GM19468 (cell line): ENCODE measurements at regions not wholly inside any gene's neighbourhood (a gene's known extent, or its start where the extent isn't known, plus 50 kb on each side); places are given as distances from the start of the nearest gene placed in this dataset.

Source experiments
- ATAC-seq: cut with Tn5 transposase; IDR thresholded peaks from one replicate; pipeline ENCODE4 v1.9.1; 2021; ENCODE audit warnings: mild to moderate bottlenecking, moderate library complexity, moderate number of reproducible peaks; ENCODE audit not compliant: unreplicated experiment; ENCODE audit errors: extremely low read depth

DNA sequence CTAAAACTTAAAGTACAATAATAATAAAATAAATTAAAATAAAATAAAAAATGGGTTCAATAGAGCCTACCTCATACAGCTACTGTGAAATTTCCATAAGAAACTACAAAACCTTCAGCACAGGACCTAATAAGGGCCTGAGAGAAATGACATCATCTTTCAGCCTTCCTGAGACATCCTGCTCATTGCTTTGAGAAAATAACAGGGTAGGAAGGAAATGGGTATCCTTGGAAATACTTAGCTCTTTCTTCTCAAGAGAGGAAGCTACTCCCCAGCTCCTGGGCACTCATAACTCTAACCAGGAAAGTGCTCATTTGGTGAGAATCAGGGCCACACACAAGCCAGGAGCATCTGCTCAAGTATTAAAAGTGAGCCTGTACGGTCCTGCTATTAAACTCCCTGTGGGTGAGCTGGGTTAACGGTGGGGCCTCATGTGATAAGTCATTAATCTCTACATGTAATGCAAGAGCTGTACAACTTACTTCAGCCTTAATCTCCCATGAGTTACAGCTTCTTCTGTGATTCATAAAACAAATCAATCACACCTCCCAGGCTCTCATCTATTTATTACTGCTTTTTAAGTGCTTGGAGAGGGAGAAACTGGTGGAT lies 141.4 kb downstream of the MAFB start:
- ATAC-seq: no peak

DNA sequence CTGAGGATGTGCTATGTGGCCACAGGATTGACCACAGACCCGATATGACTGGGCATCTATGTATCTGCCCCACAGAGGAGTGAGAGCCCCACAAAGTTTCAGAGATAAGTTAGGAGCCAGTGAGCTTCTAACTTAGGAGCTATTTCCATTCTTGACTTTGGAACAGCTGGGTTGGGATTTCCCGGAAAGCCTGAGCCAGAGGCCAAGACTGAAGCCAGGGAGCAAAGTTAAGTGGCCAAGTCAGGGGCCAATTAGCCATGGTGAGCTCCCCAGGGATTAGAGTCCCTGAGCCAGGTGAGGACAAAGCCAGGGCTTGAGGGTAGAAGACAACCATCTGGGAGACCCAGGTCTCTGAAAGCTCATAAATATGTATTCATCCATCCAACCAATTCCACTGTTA lies 143.6 kb downstream of the MAFB start:
- no peak for ATAC-seq

DNA sequence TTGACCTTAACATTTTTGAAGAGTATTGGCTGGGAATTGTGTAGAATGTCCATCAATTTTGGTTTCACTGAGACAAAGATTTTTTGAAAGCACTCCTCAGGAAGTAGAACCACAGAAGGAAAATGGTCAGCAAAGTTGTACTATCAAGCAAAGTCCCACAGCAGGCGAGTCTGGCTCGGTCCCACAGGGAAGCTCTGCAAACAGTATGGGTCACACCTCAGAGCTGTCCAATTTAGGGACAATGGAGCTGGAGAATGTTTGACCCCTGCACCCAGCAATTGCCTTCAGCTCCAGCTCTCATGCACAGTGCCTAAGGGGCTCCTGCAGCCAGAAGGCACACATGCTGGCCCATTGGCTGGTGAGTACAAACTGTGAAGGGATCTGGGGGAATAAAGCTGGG lies 147.0 kb downstream of the MAFB start:
- no peak for ATAC-seq

DNA sequence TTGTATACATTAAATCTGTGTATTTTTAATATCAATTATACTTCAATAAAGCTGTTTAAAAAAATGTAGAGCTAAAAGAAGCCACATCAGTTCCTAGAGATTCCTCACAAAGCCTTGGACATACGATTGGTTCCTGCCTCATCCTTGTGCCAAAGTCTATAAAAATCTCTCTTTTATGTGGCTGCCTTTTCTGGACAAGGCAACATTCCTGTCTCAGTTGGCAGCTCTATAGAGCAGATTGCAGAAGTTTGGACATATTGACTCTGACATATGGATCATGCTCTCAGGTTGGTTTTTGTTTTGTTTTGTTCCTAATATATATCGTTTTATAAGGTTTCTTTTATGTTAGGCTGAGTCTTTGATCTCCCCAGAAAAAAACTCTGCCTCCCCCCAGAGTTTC lies 148.9 kb downstream of the MAFB start:
- ATAC-seq: no peak

DNA sequence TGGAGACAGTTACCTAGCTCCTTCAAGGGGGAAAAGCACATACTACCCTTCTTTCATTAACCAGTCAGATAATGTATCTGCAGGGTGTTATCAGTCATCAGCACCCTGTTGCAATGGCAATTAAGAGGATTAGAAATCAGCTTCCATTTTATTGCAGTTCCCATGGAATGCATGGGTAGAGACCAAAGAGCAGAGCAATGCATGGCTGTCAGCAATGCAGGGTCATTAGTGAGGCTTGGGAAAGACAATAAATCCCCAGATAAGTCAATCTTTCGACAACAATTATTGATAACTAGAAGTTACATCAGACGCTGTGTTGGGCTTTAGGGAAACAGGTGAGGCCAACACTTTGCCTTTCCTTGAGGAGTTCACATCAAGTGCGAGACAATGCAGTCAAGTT lies 150.9 kb downstream of the MAFB start:
- ATAC-seq: no peak

DNA sequence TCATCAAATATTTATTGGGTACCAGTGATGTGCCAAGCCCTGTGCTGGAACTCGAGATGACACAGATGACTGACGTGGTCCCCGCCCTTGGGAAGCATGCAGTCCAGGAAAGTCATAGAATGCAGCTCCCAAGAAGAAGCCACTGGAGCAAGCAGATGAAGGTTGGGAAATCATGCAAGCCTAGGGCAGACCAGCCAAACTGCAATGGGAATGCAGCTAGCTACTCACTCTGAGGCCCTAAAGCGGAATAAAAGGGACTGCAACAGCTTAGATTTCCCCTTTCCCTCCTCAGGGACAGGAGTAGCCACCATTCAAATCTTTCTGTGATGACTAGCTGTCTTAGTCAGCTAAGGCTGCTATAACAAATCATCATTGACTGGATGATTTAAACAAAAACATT lies 152.2 kb downstream of the MAFB start:
- ATAC-seq: no peak

DNA sequence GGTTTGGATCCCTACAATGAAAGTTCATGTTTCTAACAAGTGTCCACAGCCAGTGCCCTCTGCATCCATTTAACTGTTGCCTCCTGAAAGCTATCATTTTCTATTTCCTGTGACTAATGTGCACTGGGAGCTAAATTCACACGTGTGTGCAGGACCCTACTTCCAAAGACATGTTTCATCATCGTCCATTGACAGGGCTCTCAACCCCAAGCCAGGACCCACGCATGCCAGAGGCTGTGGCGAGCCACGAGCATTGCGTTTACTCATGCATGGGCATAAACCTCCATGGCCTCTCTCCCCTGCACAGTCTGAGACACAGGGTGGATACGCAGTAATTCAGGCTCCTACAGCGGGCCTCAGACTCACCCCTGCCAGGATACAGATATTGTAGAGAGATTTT lies 153.2 kb downstream of the MAFB start:
- no peak for ATAC-seq

DNA sequence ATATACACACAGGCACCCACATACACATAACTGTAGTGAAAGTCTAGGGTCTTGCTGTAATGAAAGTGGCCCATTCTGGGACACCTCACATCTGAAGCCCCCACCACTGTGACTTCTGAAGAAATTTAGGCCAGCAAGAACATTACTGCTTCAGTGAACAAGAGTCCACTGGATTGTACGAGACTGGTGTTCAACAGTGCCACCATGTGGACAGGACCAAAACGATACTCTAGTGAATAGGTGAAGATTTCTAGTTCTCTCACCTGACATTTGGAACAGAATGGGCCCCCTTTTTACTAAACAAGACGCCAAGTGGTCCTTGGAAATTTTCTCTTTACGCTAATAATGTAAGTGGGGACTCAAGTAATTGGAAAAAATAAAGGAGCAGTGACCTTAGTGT lies 156.9 kb downstream of the MAFB start:
- ATAC-seq: no peak

DNA sequence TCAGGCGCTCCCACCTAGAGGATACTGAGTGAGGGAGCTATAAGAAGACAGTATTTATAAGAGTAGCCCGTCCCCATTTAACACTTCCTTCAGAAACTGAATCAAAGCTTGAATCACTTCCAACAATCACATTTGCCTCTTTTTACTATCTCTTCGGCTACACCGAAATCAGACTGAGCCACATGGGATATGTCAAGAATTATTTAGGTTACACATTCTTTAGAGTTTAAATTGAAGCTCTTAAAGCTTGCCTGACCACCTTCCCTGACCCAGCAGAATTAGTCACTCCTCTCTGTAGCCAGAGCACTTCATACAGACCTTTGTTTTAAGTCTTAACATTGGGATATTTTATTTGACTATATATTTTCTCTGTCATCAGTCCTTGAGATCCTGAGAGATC lies 163.7 kb downstream of the MAFB start:
- ATAC-seq: no peak

DNA sequence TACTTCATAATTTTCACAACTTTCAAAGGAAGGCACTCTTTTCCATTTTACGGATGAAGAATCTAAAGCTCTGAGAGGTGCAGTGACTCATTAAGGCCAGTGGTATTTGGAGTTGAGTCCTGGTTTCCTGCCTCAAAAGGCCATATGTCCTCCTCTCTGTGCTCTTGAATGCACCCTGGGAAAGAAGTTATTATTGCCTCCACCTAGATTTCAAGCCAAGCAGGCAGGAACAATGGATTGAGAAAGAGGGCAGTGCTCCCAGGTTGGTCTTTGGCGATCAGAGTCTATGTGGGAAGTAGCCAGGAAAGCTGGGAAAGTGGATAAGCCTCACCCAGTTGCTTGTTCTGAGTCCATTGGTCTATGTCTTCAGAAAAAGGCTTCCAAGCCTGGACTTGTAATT lies 165.0 kb downstream of the MAFB start:
- ATAC-seq: no peak

DNA sequence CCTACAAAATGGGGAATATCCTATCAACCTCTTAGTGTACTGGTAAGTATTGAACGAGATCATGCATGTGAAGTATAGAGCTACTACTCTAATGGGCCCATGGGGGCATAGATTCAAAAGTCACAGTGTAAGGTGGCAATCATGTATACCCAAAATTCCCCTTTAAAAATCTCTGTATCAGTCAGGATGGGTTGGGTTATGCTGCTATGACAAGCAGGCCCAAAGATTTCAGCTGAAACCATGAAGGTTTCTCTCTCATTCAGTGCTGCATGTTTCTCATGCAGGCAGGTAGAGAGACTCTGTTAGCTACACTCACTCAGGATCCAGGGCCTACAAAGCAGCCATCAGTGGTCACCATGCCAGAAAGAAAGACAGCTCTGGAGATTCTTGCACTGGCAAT lies 166.6 kb downstream of the MAFB start:
- ATAC-seq: no peak

DNA sequence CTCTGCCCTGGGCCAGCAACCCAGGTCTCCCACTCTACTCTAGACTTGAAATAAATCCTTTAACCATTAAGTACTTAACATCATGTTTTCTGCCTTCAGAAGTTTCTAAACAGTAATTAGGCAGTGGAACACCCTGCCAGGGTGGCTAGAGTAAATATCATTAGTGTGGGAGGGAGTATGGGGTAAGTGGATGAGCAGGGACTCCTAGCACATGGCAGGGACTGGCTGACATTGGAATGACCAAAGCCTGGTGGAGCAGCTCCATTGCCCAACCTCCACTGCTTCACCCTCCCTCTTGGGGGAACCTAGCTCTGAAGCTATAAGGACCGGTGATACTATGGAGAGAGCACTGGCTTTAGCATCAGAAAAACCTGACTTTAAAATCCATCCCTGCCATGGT lies 167.1 kb downstream of the MAFB start:
- ATAC-seq: no peak

DNA sequence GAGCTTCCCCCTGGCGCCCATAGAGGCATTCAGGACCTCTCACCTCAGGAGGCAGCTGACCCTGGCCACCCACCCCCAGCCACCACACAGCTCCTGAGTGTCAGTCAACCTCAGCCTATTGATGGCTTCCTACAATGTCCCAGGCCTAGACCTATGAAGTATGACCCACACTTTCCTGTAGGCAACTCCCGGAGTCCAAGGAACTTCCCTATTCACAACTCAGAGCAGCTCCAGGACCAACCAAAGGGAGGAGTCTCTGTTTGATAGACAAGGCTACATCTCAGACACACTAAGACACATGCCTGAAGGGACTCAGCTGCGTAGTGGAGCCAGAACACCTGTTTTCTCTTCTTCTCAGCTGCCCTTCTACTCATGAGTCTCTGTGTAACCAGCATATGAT lies 169.1 kb downstream of the MAFB start:
- ATAC-seq: no peak

DNA sequence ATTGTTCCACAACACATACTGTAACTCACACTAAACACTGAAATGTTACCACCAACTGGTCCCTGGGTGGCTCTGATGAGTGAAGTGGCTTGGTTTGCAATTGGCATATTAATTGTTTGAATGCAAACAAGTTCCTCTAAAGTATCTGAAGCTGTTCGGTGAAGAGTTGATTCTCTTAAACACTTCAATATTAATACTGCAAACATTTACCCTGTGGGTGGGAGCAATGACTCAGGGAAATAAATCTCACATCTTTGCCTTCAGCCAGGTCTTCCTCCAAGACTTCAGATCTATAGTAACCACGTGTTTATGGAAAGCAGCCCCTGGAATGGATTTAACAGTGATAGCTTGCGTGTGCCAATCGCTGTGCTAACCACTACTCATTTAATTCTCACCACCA lies 176.0 kb downstream of the MAFB start:
- ATAC-seq: no peak

DNA sequence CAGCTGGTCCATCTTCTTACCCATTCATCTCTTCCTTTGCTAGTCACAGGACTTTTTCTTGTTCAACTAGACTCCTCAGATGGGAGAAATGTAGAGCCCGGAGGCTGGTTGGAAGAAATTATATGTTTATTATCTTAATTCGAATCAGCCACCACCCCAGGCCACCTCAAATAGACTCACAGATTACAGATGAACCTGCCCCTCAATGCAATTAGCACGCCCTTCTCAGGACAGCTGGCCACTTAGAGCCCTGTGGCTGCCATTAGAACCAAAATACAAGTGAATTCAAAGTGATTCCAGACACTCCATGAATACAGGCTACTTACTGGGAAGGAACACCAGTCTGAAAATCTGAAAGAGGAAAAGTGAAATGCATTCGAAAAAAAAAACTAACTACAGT lies 176.4 kb downstream of the MAFB start:
- ATAC-seq: no peak

DNA sequence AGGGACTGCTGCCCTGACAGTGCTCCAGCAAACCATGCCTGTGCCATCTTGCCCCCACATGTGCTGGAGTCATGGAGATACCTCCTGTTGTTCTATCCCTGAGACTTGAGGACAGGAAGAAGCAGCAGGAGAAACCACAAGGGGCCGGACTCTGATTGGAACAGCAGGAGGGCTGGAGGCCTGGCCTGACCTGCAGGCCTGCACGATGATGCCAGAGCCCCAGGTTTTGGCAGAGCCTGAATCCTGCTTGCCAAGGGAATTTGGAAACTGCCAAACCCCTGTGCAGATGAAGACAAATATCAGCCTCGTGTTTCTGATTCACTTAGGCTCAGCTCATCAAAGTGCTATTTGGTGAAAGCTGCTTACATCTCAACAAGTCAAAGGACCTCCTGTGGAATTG lies 177.6 kb downstream of the MAFB start:
- no peak for ATAC-seq

DNA sequence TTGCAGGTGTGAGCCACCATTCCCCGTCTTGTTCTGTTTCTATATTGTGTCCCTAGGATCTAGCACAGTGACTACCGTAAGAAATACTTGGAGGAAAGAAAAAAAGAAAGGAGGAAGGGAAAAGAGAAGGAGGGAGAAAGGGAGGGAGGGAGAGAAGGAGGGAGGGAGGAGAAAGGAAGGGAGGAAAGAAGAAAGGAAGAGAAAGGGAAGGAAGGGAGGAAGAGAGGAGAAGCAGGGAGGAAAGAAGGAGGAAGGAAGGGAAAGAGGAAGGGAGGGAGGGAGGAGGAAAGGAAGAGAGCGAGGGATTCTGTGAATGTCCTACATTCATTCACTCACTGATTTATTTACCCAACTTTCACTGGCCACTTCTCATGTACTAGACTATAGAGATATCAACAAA lies 178.4 kb downstream of the MAFB start:
- ATAC-seq: no peak

DNA sequence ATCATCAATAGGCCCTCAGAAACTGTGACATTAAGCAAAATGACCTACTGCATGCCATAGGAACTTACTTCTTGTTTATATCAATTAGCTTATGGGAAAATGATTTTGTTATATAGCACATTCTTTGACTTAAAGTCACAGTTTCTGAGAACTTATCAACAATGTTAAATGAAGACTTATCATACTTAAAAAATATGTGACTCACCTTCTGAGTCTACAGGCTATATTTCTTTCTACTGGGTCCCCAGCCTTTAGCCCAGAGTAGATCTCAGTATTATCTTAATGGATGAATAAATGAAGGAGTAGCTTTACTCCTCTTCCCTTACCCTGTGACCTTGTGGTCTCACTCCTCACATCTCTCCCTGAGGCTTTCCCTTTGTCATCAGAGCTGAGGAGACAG lies 180.2 kb downstream of the MAFB start:
- no peak for ATAC-seq

DNA sequence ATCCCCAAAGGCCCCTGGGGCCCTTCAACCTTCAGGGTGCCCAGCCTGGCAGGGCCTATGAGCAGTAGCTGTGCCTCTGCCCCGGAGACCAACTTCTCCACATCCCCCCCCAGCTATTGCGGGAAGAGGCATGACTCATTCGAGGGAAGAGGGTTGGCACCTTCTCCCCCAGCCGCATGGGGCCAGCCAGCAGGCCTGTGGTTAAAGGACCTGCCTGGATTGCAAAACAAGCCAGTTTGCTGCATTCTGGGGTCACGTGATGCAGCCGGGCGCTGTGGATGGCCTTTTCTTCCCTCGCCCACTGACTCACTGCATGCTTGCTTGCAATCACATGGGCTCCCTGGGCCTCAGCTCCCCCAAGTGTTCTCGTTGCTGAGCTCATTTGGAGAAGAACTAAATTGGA lies 182.5 kb downstream of the MAFB start:
- no peak for ATAC-seq

DNA sequence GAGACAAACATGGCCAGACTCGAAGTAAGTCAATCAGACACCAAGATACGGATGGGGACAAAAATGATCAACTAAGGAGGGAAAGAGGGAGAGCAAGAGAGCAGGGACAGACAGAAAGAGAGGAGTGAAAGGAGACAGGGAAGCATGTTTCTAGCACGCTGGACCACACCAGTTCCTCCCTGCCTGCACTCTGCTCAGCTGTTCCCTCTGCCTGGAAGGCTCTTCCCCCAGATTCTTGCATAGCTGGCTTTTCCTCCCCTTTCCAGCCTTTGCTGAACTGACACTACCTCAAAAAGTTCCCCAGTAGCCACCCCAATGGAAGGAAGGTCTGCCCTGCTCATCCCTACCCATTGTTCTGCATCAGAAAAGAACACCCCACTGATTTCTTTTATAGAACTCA lies 185.9 kb downstream of the MAFB start:
- ATAC-seq: no peak

DNA sequence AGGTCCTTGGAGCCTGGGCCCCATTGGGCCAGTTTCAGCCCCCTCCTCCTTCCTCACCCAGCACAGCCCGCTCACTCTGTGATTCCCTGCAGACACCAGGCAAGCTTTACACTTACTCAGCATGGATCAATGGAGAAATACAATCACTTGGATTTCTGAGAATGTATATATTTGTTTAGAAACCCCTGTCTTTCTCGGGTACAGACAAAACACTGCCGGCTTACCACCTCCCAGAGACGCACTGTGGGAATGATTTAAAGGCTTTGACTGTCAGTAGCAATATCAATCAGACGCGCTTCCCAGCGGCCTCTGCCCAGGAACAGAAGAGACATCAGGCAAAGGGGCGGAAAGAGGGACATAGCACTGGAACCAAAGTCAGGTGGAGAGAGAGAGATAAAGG lies 186.5 kb downstream of the MAFB start:
- no peak for ATAC-seq

DNA sequence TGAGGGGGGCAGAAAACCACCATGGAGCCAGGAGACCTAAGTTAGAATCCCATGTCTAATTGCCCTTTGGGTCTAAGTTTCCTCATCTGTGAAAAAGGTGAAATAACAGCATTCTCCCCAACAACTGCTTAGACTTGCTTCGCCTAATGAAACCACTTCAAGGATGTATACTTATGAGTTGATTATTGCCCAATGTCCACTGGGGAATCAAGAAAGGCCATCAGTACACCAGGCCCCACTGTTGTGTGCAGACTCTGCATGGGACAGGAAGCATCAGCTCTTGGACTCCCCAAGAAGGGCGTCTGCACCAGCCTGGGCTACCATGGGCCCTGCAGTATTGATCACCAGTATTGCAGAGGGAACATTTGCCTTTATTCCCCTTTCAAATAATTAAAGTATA lies 189.6 kb downstream of the MAFB start:
- ATAC-seq: no peak
